HG03095 (cell line): ENCODE measurements at regions not wholly inside any gene's neighbourhood (a gene's known extent, or its start where the extent isn't known, plus 50 kb on each side); places are given as distances from the start of the nearest gene placed in this dataset.
"Not testable (repeated sequence)": the region's sequence is repeated elsewhere in the genome, so short reads cannot be mapped to it uniquely, and the experiment has no call there.

Source experiments
- ATAC-seq: cut with Tn5 transposase; IDR thresholded peaks from one replicate; pipeline ENCODE4 v1.9.1; 2021; ENCODE audit warnings: moderate library complexity; ENCODE audit not compliant: unreplicated experiment

GRCh38 chr6:105884426-105884825 lies 201.7 kb upstream of the PRDM1 start:
- no peak for ATAC-seq

GRCh38 chr6:105884011-105884410 lies 202.1 kb upstream of the PRDM1 start:
- ATAC-seq, result no peak

- ATAC-seq, result no peak
Measured at GRCh38 chr6:105882828-105883227, 203.3 kb upstream of the PRDM1 start.

GRCh38 chr6:105882121-105882803 lies 203.9 kb upstream of the PRDM1 start:
- ATAC-seq, result no peak

GRCh38 chr6:105881608-105882007 lies 204.5 kb upstream of the PRDM1 start:
- no peak for ATAC-seq

GRCh38 chr6:105880030-105880492 lies 206.1 kb upstream of the PRDM1 start:
- peak; percentile 60 for ATAC-seq

GRCh38 chr6:105879146-105879545 lies 207.0 kb upstream of the PRDM1 start:
- no peak for ATAC-seq

- no peak for ATAC-seq
Measured at GRCh38 chr6:105875974-105876640, 210.0 kb upstream of the PRDM1 start.

GRCh38 chr6:105874835-105875626 lies 211.1 kb upstream of the PRDM1 start:
- no peak for ATAC-seq

GRCh38 chr6:105873799-105874198 lies 212.3 kb upstream of the PRDM1 start:
- ATAC-seq, result no peak

- ATAC-seq, result no peak
Measured at GRCh38 chr6:105873211-105873704, 212.9 kb upstream of the PRDM1 start.

- no peak for ATAC-seq
Measured at GRCh38 chr6:105872249-105872648, 213.9 kb upstream of the PRDM1 start.

GRCh38 chr6:105871542-105871941 lies 214.6 kb upstream of the PRDM1 start:
- no peak for ATAC-seq

GRCh38 chr6:105869835-105870440 lies 216.2 kb upstream of the PRDM1 start:
- ATAC-seq, result no peak

- no peak for ATAC-seq
Measured at GRCh38 chr6:105868823-105869460, 217.2 kb upstream of the PRDM1 start.

GRCh38 chr6:105867821-105868220 lies 218.3 kb upstream of the PRDM1 start:
- ATAC-seq, result no peak

GRCh38 chr6:105867277-105867676 lies 218.9 kb upstream of the PRDM1 start:
- ATAC-seq, result no peak

- no peak for ATAC-seq
Measured at GRCh38 chr6:105862936-105863607, 223.1 kb upstream of the PRDM1 start.

- ATAC-seq, result not testable (repeated sequence)
Measured at GRCh38 chr6:105860927-105861326, 225.2 kb upstream of the PRDM1 start.

GRCh38 chr6:105859457-105859856 lies 226.7 kb upstream of the PRDM1 start:
- no peak for ATAC-seq
